ENCODE measurements at regions not wholly inside any gene's neighbourhood (a gene's known extent, or its start where the extent isn't known, plus 50 kb on each side); places are given as distances from the start of the nearest gene placed in this dataset.

GRCh38 chr10:31709028-31709427, 219.6 kb downstream of the ARHGAP12 start:
- no peak for DNase-seq

- DNase-seq: no peak
Observed at GRCh38 chr10:31708474-31708873, 220.2 kb downstream of the ARHGAP12 start.

DNA sequence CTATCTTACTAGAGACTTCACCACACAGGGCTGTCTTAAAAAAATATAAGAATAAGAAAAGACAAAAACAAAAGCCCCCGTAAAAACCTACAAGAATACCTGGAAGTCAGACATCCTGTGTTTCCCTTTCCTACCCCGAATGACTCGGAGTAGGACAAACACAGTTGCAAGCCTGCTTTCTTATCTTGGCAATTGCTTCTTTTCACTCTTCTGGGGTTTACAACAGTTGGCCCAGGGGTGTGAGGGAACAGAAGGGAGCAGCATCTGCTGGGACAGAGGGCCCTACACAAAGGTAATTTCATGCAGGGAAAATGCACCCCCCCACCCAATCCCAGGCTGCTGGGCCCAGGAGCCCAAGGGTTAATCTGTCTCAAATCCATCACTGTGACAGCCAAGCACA, 220.6 kb downstream of the ARHGAP12 start:
- peak; percentile 13 for DNase-seq

GRCh38 chr10:31707093-31708039, 221.3 kb downstream of the ARHGAP12 start:
- DNase-seq: peak; percentile 73

DNA sequence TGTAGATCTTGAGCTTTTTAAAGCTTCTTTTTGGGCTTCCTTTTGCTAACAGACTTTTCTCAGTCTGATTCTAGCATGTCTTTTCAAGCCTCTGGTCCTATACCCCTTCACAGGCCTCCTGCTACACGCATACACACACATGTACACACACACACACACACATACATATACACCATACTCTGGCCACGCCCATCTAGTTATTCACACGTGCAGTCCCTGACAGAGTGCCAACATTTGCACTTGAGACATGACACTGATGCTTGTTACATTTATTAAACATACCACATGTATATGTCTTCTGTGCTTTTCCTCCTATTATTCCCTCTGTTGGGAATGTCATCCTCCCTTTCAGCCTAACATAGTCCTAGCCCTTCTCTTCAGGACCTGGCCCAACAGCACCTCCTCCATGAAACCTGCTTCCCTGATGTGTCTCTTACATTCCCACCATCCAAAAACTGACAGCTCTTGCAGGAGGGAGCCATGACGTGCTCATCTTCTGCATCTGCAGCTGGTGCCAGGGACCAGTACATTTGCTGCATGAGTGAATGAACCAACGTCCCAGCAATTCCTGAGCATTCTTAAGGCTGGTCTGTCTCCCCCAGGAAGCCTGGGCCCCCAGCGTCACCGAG, 222.1 kb downstream of the ARHGAP12 start:
- DNase-seq: peak; percentile 12

DNA sequence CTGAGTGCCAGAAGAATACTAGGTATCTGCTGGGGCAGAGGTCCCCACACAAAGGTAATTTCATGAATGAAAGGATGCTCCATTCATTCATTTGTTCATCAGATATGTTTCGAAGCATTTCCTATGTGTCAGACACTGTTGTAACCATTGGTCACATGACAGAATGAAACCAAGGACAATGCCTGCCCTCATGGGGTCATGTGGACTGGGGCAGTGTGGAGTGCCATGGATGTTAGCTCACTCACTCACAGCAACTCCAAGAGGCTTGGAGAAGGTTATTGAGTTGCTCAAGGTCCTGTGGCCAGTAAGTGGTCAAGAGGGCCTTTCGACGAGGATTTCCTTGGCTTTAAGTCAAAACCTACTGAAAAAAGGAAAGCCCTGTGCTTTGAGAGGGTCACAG, 223.5 kb downstream of the ARHGAP12 start:
- DNase-seq: no peak

- no peak for DNase-seq
Observed at GRCh38 chr10:31704195-31704594, 224.4 kb downstream of the ARHGAP12 start.

GRCh38 chr10:31702954-31703353, 225.7 kb downstream of the ARHGAP12 start:
- no peak for DNase-seq

- DNase-seq: peak; percentile 22
Observed at GRCh38 chr10:31702005-31702404, 226.6 kb downstream of the ARHGAP12 start.

DNA sequence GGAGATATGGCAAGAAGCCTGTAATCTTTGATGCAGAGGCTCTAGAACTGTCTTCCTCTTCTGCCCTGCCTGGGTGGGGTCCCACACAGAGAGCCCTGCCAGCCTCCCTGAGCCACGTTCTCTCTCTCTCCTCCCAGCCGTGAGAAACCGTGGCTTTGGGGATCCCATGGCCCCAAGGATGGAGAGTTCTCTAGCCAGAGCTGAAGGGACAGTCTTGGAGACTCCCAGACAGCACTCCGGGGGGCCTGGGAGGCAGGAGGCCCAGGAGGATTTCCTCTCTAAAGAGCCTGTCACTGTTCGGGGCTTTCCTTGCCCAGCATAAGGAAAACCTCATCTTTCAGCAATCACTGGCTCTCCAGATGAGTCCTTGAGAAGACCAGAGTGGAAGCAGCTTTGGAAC, 227.1 kb downstream of the ARHGAP12 start:
- peak; percentile 9 for DNase-seq

GRCh38 chr10:31700181-31700611, 228.4 kb downstream of the ARHGAP12 start:
- DNase-seq: no peak

- DNase-seq: no peak
Observed at GRCh38 chr10:31698181-31698830, 230.3 kb downstream of the ARHGAP12 start.

GRCh38 chr10:31697271-31698180, 231.1 kb downstream of the ARHGAP12 start:
- DNase-seq: peak; percentile 11

DNA sequence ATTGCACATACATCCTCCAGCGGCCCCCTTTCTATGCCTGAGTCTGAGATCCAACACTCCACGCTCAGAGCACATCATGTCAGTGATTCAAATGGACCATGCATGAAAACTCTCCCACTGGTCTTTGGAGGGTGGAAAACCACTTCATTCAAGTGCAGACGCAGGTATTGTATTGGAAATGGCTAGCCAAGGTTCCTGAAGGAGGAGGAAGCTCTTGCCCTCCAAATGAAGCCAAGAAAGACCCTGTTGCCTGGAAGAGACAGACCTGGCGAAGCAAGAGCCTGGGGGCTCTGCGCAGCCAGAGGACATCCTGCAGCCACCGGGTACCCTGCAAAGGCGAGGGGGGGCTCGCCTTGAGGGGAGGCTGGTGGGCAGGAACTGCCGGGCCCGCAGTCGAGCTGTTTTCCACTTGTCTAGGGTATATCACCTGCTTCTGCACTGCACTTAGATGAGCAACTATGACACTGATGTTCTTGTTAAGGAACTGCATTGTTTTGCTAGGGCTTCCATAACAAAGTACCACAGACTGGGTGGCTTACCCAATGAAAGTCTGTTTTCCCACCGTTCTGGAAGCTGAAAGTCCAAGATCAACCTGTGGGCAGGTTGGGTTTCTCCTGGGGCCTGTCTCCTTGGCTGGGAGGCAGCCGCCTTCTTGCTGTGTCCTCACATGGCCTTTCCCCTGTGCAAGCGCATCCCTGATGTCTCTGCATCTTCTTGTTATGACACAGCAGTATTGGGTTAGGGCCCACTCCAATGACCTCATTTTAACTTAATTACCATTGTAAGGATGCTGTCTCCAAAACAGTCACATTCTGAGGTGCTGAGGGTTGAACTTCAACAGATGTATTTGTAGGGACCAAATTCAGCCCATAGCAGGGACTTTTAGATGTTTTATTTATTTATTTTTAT, 233.4 kb downstream of the ARHGAP12 start:
- no peak for DNase-seq

DNA sequence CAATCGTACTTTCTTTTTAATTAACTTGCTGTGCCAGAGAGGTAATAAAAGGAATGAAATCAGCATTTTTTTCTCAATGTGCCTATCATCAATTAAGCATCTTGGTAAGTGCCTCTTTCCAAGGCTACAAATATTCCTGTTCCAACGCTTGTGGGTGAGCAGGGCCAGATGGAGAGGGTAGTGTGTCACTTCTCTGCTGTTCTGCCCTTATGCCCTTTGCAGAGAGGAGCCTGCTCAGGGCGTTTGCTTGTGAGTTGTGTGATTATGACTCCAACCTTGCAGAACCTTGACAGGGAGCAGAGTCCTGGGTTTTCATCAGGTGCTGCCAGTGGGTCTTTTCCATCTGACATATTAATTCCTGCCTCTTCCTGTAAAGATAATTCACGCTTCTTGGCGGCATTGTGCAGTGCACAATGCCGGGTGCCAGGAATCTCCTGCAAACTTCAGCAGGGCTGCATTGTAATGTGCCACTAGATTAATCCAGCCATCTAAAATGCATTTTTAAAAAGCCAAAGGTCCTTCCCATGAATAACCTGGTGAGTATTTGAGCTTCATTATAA, 234.4 kb downstream of the ARHGAP12 start:
- no peak for DNase-seq

DNA sequence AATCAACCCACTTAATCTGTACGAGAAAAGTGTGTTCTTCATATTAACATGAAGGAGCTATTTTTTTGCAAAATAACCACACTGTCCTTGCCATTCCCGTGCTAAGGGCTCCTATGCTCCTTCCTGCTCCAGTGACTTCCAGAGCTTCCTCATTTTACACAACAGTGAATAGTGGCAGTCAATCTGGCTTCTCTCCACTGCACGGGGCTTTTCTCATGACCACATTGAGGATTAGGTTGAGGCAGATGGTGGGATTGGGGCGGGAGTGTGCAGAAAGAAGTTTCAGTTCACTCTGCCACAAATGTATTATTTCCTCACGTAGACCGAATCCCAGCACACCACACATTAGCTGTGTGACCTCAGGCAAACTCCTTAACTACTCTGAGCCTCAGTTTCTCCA, 235.1 kb downstream of the ARHGAP12 start:
- no peak for DNase-seq

DNA sequence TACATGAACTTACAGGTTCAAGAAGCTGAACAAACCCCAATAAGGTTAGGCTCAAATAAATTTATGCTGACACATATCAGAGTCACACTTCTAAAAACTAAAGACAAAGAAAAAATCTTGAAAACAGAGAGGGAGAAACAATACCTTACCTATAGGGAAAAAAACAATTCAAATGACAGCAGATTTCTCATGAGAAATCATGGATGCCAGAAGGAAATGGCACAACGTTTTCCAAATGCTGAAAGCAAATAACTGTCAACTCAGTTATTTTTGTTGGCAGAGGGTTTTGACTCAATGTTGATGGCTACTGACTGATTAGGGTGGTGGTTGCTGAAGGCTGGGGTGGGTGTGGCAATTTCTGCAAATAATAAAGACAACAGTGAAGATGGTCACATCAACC, 239.4 kb downstream of the ARHGAP12 start:
- no peak for DNase-seq

- DNase-seq: no peak
Observed at GRCh38 chr10:31687663-31688482, 240.8 kb downstream of the ARHGAP12 start.

DNA sequence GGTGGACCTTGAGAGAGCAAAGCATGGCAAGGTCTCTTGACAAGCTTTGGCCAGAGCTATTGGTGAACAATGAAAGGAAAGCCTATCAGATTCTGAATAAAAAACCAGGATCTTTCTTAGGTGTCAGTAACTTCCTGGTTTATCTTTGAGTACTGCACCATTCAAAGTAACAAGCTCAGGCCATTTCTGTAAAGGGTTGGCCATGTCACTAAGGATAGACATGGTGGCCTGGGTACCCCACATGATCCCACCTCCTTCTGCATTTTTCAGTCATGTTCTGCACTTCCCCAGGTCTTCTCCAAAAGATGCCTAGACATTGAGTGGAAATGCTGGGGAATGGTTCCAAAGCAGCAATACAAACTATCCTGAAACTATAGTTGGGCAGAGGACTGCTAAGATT, 242.0 kb downstream of the ARHGAP12 start:
- no peak for DNase-seq

DNA sequence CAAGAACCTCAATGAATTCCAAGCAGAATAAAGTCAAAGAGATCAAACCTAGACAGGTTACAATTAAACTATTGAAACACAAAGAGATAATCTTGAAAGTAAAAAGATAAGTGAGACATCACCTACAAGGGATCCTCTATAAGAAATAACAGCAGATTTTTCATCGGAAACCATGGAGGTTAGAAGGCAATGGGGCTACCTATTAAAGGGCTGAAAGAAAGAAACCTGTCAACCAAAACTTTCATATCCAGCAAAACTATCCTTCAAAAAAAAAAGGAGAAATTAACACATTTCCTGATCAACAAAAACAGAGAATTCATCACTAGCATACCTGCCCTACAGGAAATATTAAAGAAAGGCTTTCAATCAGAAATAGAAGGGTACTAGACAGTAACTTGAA, 244.9 kb downstream of the ARHGAP12 start:
- DNase-seq: peak; percentile 15

Measured in hematopoietic multipotent progenitor cell treated with erythropoietin and hydrocortisone succinate and interleukin-3 and kit ligand, for 4 days (in vitro differentiated cells).